ENCODE measurements at regions not wholly inside any gene's neighbourhood (a gene's known extent, or its start where the extent isn't known, plus 50 kb on each side); places are given as distances from the start of the nearest gene placed in this dataset.

DNA sequence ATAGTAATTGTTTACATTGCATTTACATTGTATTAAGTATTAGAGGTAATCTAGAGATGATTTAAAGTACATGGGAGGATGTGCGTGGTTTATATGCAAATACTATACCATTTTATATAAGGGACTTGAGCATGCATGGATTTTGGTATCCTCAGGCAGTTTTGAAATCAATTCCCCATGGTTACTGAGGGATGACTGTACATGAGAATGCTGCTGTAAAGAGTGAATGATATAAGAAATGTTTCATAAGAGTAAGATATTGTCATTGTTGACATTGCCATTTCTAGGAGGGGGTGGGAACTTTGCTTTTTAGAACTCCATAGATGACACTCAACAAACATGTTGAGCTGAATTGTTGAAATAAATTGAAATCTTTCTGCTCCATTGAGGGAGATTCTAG is 185.0 kb downstream of the SEMA6A start:
- no peaks in the 10 kb centered on the region for H3K36me3 ChIP-seq (ENCODE audit: insufficient read depth, low read length)
- TF ChIP-seq, protein P1, sequence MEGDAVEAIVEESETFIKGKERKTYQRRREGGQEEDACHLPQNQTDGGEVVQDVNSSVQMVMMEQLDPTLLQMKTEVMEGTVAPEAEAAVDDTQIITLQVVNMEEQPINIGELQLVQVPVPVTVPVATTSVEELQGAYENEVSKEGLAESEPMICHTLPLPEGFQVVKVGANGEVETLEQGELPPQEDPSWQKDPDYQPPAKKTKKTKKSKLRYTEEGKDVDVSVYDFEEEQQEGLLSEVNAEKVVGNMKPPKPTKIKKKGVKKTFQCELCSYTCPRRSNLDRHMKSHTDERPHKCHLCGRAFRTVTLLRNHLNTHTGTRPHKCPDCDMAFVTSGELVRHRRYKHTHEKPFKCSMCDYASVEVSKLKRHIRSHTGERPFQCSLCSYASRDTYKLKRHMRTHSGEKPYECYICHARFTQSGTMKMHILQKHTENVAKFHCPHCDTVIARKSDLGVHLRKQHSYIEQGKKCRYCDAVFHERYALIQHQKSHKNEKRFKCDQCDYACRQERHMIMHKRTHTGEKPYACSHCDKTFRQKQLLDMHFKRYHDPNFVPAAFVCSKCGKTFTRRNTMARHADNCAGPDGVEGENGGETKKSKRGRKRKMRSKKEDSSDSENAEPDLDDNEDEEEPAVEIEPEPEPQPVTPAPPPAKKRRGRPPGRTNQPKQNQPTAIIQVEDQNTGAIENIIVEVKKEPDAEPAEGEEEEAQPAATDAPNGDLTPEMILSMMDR (IDR thresholded peaks at IDR 0.05; ENCODE audit: borderline replicate concordance, extremely low read depth, low read length, poor library complexity, severe bottlenecking): no peak
- TF ChIP-seq EZH2 (IDR thresholded peaks at IDR 0.05; ENCODE audit: borderline replicate concordance, low read depth, low read length, severe bottlenecking): no peak
- H4K20me1 ChIP-seq (ENCODE audit: insufficient read depth, low read length): no peaks in the 10 kb centered on the region
- H2AFZ ChIP-seq (ENCODE audit: low read depth, low read length): no peak overlapping the region
- no peak overlapping the region for H3K27ac ChIP-seq (ENCODE audit: low read length)
- no peak overlapping the region for H3K4me2 ChIP-seq (ENCODE audit: insufficient read depth, low read length)
- ATAC-seq (ENCODE audit: insufficient read depth, low read depth) (no peak), DNase-seq (no peak)
- no peaks in the 10 kb centered on the region for H3K79me2 ChIP-seq (ENCODE audit: insufficient read depth, low read length)
- no peak overlapping the region for H3K9ac ChIP-seq (ENCODE audit: low read depth, low read length)
- no peaks in the 10 kb centered on the region for H3K9me3 ChIP-seq (ENCODE audit: insufficient read depth, low read length, severe bottlenecking)
- H3K4me3 ChIP-seq (ENCODE audit: low read depth in 1 of 2, low read length in 2 of 2): no peak overlapping the region
- no peaks in the 10 kb centered on the region for H3K4me1 ChIP-seq (ENCODE audit: insufficient read depth, low read length)
- H3K27me3 ChIP-seq (ENCODE audit: insufficient read depth, low read length, poor library complexity): no peaks in the 10 kb centered on the region

DNA sequence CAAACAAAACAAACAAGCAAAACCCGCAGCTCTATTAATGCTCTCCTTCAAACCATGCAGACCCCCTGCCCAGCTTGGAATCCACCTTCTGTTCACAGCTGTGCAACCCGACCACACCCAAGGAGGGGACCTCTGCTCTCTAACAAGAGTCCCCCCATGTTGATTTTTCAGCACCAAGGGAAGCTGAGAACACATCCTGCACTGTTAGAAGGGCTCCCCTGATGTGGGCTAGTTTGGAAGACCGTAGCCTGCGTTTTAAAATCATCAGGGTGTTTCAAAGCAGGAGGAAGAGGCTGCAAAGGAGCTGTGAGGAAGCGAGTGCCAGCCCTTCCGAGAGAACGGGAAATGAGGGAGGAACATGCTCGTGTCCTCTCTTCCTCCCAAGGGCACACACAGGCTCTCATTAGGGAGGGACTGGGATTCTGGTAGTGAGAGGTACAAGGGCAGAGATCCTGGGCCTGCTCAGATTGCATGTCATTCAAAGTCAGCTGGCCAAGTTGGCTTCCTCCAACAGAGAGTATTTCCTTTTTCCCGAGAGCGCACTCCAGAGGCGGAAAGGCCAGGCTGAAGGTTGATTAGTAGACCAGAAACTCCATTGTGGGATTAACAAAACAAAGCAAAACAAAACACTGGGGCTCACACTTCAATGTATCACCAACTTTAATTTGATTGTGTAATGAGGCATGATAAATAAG is 185.9 kb downstream of the SEMA6A start:
- DNase-seq (no peak), ATAC-seq (ENCODE audit: insufficient read depth, low read depth) (no peak)
- H2AFZ ChIP-seq (ENCODE audit: low read depth, low read length): no peak overlapping the region
- H3K4me1 ChIP-seq (ENCODE audit: insufficient read depth, low read length): no peaks in the 10 kb centered on the region
- H3K4me2 ChIP-seq (ENCODE audit: insufficient read depth, low read length): no peak overlapping the region
- no peaks in the 10 kb centered on the region for H3K36me3 ChIP-seq (ENCODE audit: insufficient read depth, low read length)
- no peaks in the 10 kb centered on the region for H3K27me3 ChIP-seq (ENCODE audit: insufficient read depth, low read length, poor library complexity)
- no peaks in the 10 kb centered on the region for H4K20me1 ChIP-seq (ENCODE audit: insufficient read depth, low read length)
- no peak overlapping the region for H3K9ac ChIP-seq (ENCODE audit: low read depth, low read length)
- no peak overlapping the region for H3K27ac ChIP-seq (ENCODE audit: low read length)
- TF ChIP-seq EZH2 (IDR thresholded peaks at IDR 0.05; ENCODE audit: borderline replicate concordance, low read depth, low read length, severe bottlenecking): no peak
- TF ChIP-seq, protein P1 (IDR thresholded peaks at IDR 0.05; ENCODE audit: borderline replicate concordance, extremely low read depth, low read length, poor library complexity, severe bottlenecking): no peak
- no peaks in the 10 kb centered on the region for H3K79me2 ChIP-seq (ENCODE audit: insufficient read depth, low read length)
- no peak overlapping the region for H3K4me3 ChIP-seq (ENCODE audit: low read depth in 1 of 2, low read length in 2 of 2)
- no peaks in the 10 kb centered on the region for H3K9me3 ChIP-seq (ENCODE audit: insufficient read depth, low read length, severe bottlenecking)

DNA sequence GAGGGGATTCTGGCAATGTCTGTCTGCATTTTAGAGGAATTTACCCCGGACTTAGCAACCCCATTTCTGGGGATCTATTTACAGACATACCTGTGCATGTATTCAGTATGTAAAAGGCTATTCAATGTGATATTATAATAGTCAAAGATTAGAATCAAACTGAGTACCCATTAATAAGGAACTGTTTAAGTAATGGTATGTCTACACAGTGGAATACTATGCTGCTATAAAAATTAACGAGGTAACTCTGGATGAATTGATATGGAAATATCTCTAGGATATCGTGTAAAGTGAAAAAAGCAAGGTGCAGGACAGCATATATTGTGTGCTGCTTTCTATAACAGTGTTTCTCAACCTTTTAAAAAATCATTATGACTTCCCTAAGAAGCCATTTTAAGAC is 186.9 kb downstream of the SEMA6A start:
- Histone ChIP-seq H4K20me1 (ENCODE audit: insufficient read depth, low read length) (no peaks in the 10 kb centered on the region), H3K4me1 (ENCODE audit: insufficient read depth, low read length) (no peaks in the 10 kb centered on the region), H3K9me3 (ENCODE audit: insufficient read depth, low read length, severe bottlenecking) (no peaks in the 10 kb centered on the region), H3K79me2 (ENCODE audit: insufficient read depth, low read length) (no peaks in the 10 kb centered on the region), H3K27me3 (ENCODE audit: insufficient read depth, low read length, poor library complexity) (no peaks in the 10 kb centered on the region), H3K9ac (ENCODE audit: low read depth, low read length) (no peak overlapping the region), H3K4me3 (ENCODE audit: low read depth in 1 of 2, low read length in 2 of 2) (no peak overlapping the region), H2AFZ (ENCODE audit: low read depth, low read length) (no peak overlapping the region), H3K27ac (ENCODE audit: low read length) (no peak overlapping the region), H3K4me2 (ENCODE audit: insufficient read depth, low read length) (no peak overlapping the region), H3K36me3 (ENCODE audit: insufficient read depth, low read length) (no peaks in the 10 kb centered on the region)
- no peak for DNase-seq
- TF ChIP-seq EZH2 (IDR thresholded peaks at IDR 0.05; ENCODE audit: borderline replicate concordance, low read depth, low read length, severe bottlenecking): no peak
- TF ChIP-seq, protein P1 (IDR thresholded peaks at IDR 0.05; ENCODE audit: borderline replicate concordance, extremely low read depth, low read length, poor library complexity, severe bottlenecking): no peak
- no peak for ATAC-seq (ENCODE audit: insufficient read depth, low read depth)
